Fibroblast of skin of left quadriceps (primary cell): ENCODE measurements at regions not wholly inside any gene's neighbourhood (a gene's known extent, or its start where the extent isn't known, plus 50 kb on each side); places are given as distances from the start of the nearest gene placed in this dataset.
"Not testable (repeated sequence)": the region's sequence is repeated elsewhere in the genome, so short reads cannot be mapped to it uniquely, and the experiment has no call there.

ENCODE experiments used
- DNase-seq, 2 experiments: peaks; one replicate each; pipeline ENCODE4 v3.0.0-alpha.2; 2013; ENCODE audit warnings: low read depth in 2 of 2

DNA sequence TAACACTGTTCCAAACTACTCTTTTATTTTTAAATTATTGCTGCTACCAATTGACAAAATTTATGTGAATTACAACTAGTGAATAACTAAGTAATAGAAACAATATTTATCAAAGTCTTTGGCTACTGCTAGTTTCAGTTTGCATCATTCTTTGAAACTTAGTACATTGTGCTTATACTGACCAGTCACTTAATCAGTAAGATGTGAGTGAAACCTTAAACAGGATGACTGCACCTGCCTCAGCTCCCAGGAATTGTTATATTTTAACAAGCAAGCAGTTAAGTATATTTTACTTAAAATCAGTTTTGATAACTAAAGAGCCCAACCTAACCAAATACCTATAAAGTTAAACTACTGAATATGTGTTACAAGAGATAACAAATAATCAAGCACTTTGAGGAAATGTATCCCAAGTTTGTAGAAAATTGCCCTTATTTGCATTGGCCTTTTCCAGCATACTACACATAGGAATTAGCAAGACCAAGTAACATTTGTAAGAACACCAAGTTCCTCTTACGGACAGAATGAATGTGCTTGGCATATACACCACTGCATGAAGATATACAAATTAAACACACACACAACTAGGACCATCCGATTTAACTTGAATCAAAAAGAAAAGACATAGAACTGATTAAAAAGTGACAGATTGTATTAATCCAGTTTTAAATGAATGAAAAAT lies 545.5 kb upstream of the DAB2 start:
- DNase-seq: no peak

DNA sequence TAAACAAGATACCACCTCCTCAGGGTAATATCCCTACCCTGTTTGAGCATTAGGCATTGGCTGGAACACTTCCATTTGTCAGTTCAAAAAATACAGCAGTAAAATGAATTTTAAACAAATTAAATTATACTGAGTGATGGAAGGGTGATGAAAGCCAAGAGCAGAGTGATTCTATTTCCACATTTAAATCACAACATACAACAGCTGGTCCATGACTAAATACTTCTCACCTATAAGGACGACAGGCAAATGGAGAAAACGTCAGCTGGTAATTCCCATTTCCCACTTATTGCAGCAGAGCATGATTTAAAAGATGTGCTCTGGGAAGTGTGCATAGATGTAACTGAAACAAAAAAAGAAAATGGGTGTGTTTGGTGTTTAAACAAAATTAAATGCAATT lies 543.6 kb upstream of the DAB2 start:
- no peak for DNase-seq

DNA sequence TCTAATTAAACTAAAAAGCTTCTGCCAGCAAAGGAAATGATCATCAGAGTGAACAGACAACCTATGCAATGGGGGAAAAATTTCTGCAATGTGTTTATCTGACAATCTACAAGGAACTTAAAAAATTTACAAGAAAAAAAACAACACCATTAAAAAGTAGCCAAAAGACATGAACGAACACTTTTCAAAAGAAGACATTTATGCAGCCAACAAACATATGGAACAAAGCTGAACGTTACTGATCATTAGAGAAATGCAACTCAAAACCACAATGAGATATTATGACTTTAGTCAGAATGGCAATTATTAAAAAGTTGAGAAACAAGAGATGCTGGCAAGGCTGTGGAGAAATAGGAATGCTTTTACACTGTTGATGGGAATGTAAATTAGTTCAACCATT lies 530.4 kb upstream of the DAB2 start:
- DNase-seq: peak; percentile 29 to 39

DNA sequence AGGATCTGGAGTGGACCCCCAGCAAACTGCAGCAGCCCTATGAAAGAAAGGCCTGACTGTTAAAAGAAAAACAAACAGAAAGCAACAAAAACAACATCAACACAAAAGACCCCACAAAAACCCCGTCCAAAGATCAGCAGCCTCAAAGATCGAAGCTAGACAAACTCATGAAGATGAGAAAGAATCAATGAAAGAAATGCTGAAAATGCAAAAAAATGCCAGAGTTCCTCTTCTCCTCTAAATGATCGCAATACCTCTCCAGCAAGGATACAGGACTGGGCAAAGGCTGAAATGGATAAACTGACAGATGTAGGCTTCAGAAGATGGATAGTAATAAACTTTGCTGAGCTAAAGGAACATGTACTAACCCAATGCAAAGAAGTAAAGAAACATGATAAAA lies 526.3 kb upstream of the DAB2 start:
- no peak for DNase-seq

DNA sequence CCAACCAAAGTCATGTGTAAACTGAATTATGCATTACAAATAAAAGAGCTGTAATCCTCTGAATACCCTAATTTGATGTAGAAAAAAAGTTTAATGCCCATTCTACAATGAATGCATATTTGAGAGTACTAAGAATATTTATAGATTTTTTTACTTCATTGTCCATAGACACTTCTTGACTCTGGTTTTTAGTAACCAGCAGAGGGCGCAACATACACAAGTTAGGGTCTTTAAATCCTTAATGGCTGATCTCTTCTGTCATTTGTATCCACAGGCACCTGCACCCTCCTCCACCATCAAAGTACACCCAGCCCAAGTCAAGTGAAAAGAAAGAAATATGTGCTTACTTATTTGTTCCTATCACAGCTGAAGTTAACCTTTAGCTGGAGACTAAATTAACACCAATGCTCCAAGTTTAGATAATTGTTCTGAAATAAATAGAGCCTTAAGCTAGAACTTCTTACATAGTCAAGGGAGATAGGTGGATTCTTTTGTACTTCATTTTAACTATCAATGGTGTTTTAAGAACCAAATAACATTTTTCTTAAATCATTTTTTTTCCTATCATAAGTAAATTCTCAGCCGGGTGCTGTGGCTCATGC lies 524.2 kb upstream of the DAB2 start:
- DNase-seq: peak; percentile 37 to 39

DNA sequence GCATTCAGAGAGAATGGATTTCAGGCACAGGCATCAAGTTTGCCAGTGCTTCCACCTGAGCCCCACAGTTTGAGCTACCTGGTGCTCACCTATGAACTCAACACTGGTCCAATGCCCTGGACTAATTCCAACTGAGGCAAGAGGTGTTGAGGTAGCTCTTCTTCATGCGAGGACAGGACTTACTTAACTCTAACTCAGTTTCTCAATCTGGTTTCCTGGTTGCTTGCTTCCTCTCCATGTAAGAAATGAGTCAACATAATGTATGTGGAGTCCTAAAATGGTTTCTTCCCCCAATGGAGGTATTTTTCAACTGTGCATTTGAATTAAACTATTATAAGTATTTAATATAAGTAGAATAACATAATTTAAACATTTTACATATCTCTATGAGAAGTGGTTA lies 523.6 kb upstream of the DAB2 start:
- no peak for DNase-seq

DNA sequence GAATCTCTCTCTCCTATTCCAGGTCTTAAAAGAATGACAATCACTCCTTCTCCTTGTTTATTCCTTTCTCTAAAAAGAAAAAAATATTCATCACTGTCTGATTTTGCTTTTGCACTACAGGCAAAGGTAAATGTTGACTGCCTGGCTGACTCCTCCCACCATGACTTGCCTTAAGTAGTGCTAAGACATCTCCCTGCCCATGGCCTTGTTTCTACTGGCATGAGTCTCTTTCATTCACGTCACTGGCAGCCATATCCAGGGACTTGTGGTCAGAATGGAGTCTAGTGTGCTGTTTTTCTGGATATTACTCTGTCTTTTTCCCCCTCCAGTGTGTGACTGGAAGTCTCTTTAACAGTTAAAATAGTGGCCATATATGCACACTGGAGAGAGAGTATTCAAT lies 522.9 kb upstream of the DAB2 start:
- DNase-seq: no peak

DNA sequence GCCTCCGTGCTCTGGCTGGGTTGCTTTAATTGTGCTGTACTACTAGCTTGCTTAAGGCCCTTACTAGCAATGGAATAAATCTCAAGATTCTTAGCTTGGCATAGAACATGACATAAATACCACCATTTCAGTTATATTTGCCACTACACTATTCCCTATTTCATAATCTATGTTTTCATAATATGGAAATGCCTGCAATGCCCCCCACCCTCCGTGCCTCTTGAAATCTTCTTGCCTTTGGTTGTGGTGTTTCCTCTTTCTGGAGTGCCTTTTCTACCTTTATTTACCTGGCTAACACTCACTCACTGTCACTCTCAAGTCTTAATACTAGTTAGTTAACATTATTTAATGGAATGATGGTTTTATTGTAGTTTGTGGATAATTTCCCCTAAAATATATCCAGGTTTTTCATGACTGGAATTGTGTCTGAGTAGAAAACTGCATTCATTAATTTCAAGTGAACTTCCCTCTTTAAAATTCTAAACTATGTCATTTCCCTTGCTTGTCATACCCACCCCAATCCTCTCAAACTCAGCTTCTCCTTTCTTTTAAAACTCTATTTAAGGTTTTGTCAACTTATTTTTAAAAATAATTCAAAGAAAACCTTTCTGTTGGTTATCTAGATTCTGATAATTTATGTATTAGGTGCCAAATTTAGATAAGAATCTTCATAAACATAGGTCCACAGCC lies 521.7 kb upstream of the DAB2 start:
- no peak for DNase-seq

DNA sequence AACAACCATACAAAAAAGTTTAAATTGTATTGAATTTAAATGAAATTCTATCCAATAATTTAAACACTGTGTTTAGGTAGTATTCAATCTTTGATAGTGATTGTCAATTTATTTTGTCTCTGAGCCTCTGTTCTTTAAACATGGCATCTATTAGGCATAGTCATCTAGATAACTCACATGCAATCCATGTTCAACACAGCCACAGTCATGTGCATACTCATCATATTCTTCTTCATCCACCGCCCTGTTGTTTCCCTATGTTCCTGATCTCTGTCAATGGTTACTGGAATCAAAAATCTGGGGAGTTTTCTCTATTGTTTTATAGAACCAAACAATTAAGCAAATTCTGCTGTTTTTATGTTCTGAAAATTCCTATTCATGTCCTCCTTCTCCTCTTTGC lies 521.1 kb upstream of the DAB2 start:
- no peak for DNase-seq

DNA sequence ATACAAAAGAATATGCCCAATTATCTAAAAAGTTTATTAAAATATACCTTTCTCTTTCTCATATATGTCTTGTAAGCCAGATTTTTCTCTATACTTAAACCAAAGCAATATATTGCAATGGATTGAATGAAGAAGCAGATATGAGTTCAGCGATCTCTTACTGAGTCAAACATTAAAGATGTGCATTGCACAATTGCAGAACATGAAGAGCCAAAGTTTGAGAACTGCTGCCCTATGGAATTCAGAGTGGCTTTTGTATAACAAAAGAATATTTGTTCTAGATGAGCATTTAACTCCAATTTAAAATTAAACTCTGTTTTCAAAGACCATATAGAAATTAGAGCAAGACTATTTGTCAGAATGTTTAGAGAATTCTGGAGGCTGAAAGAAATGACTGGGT lies 519.0 kb upstream of the DAB2 start:
- peak in 1 of 2 experiments; percentile 10 for DNase-seq

DNA sequence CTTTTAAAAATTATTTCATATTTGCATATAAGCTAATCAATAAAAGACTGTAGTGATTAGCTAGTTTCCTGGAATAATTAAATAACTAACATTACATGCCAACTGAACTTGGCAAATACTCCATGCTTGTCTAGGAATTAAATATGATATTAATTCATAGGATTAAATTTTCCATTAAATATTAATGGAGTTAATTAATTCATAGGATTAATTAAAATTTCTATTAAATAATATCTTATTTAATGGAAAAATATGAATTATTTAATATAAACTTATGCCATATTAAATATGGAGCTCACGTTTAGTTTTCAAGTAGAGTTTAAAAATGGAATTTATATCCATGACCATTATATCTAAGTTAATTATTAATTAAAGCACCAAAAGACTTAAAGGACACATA lies 517.8 kb upstream of the DAB2 start:
- DNase-seq: no peak

DNA sequence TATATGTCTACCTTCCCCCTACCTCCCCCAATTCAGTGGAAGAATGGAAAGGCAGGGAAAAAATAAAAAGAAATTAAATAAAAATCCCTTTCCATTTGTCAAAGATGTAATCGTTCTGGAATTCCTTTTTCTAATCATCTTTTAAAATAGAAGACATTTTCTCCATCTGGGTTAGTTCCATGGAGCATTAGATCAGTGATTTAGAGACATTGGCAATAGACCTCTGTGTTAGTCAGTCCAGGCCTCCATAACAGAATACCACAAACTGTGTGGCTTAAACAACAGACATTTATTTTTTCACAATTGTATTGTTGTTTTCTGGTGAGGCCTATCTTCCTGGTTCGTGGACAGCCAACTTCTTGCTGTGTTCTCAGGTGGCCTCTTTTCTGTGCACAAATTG lies 516.6 kb upstream of the DAB2 start:
- no peak for DNase-seq

DNA sequence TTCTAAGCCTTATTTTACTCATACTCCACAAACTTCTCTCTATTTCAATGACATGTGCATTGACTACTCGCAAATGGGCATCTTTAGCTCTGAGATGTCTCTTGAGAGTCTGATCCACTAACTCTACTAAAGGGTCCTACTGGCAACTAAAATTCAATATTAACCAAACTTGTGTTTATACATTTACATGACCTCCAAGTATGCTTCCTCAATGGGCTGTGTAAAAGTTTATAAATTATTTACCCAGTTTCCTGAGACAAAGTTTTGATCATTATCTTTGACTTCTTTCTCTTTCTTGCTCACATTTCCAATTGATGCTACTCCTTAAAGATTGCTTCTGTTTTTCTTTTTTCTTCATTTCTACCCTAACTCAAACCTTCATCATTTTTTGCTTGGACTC lies 510.1 kb upstream of the DAB2 start:
- no peak for DNase-seq

DNA sequence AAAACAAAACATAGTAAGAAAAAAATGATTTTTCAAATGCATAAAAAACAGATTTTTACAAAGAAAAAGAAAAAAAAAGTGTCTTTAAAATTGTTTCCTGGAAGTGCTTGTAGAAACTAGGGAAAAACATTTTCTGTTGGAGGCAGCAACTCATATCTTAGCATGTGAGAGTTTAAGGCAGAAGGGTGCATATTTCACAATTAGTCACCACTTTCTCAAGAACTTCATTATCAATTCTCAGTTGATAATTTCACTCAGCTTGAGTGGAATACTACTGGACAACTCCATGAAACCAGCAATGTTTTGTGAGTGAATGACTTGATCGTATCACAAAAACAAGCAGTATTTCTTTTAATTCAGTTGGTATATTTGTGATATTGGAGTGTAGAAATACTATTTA lies 508.3 kb upstream of the DAB2 start:
- no peak for DNase-seq

DNA sequence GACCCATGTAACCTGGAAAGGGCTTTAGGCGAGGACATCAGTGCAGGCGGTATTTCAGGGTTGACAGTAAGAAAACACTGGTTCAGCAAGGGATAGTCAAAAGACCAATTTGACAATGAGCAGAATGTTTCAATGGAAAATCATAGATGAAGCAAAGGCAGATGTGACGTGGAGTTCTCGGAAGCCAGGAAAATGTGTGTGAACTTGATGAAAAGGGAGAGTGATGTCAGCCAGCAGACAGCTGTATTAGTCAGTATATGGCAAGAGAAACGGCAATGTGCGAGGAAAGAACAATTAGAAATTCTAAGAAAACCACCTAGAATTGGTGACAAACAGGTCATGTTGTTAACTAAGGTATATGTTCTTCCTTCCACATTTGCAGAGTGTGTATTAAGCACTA lies 503.9 kb upstream of the DAB2 start:
- DNase-seq: peak in 1 of 2 experiments; percentile 8

DNA sequence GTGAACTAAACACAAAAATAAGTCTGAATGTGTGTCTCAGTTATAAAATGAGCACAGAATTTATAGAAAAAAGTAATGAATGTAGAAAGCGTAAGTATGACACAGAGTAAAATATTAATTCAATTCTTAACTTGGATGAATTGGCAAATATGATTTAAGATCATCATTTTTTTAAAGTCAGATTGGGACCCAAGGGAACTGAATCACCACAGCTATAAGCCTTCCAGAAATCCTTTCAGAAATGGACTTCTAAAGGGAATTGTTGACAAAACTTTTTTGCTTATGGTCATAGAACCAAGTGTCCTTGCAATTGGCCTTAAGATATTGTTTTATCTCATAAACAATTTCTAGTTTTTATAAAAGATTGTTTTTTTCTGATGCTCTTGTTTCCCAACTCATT lies 495.1 kb upstream of the DAB2 start:
- no peak for DNase-seq

DNA sequence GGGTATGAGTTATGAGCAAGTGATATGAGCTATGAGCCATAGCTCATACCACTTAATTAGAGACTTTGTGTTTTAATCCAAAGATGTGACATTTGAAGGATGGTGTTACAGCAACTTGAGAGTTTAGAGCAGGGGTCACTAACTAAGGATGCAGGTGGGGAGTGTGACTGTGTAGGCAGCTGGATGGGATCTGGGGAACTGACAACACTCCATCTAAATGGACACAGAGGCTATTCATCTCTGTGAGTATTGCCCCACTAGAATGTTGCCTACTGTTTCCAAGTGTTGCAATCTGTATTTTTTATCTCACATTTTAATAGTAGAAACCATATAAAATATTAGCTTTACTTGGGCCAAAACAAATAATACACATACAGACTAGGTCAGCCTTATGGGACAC lies 488.1 kb upstream of the DAB2 start:
- no peak for DNase-seq

DNA sequence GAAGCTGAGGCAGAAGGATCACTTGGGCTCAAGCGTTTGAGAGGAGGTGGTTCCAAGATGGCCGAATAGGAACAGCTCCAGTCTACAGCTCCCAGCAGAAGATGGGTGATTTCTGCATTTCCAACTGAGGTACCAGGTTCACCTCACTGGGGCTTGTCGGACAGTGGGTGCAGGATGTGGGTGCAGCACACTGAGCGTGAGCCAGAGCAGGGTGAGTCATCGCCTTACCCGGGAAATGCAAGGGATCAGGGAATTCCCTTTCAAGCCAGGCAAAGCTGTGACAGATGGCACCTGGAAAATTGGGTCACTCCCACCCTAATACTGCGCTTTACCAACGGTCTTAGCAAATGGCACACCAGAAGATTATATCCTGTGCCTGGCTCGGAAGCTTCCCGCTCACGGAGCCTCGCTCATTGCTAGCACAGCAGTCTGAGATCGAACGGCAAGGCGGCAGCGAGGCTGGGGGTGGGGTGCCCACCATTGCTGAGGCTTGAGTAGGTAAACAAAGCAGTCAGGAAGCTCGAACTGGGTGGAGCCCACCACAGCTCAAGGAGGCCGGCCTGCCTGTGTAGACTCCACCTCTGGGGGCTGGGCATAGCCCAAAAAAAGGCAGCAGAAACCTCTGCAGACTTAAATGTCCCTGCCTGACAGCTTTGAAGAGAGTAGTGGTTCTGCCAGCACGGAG lies 482.6 kb upstream of the DAB2 start:
- not testable (repeated sequence) for DNase-seq

DNA sequence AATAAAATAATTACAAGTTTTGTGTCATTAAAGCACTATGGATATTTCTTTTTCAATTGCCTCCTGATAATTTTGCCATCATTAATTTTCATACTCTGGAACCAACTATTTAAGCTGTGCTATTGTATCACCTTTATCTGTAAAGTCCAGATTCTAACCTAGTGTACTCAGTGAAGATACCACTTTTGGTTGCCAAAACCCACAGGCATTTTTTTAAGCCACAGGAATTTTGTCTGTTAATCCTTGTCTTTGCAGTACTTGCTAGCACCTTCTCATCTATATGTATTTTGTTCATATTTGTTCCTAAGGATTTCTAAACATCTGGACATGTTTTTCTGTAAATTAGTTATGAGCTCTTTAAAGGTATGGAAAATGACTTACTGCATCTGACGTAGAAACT lies 481.4 kb upstream of the DAB2 start:
- peak; percentile 27 to 31 for DNase-seq

DNA sequence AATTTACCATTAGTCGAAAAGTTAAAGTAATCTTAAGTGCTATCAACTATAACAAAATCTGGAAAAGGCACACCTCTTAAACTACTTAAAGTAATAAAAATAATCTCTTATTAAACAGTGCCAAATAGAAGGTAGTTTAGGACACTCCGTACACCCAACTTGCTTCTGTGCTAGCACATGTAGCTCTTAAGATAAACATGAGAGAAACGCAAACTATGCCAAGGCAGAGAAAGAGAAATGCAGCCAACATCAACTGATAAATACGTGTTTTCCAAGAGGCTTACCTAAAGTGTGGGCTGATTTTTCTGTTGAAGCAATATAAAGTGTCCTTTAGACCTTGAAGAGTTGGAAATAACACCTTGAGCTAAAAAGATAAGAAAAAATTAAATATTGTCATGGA lies 480.6 kb upstream of the DAB2 start:
- DNase-seq: no peak

DNA sequence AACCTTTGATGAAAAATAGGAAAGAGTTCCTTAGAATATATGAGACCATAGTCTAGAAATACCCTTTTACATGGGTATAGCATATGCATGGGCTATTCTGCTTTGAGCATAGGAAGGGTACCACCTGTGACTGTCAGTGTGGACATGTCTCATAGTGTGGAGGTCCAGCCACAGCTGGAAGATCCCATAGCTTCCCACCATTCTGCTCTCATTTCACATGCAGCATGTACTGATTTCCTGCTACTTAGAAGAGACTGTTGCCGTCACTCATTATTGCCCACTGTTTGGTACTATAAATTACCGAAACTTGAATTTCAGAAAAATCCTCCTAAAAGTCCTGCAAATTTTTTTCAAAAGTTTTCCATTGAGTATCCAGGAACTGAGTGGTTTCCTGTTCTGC lies 477.8 kb upstream of the DAB2 start:
- no peak for DNase-seq

DNA sequence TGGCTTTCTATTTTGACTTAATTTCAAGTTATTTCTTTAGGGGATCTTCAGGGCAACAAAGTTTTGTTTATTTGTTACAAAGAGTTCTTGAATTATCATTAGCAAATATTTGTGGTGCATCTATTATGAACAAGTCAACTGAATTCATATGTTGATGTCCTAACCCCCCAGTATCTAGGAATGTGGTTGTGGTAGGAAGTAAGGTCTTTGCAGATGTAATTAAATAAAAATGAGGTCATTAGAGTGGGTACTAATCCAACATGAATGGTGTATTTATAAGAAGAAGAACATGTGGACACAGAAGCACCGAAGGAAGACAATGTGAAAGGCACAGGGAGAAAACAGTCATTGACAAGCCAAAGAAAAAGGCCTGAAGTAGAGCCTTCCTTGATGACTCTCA lies 474.0 kb upstream of the DAB2 start:
- no peak for DNase-seq

DNA sequence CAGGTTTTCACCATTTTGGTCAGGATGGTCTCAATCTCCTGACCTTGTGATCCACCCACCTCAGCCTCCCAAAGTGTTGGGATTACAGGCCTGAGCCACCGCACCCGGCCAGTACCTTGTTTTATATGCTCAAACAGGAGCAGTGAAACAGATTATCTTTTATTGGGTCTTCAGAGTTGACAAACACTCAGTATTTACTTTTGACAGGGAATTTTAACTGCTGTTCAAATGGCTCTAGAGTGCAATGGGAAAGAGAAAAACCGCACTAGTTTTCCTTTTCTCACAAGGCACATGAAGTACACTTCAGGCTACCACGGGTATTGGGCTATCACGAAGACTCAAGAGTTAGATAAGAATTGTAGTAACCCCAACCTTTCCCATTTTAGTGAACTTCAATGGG lies 471.9 kb upstream of the DAB2 start:
- no peak for DNase-seq
